Endodermal cell (in vitro differentiated cells): ENCODE measurements at regions not wholly inside any gene's neighbourhood (a gene's known extent, or its start where the extent isn't known, plus 50 kb on each side); places are given as distances from the start of the nearest gene placed in this dataset.

Source experiments
- DNase-seq: peaks from one replicate; pipeline ENCODE4 v3.0.0-alpha.2; 2017
- H3K27ac ChIP-seq: 2 replicates; pipeline ENCODE4 v1.5.1; 2013; ENCODE audit warnings: mild to moderate bottlenecking, low read depth, low read length, moderate library complexity
- H3K27me3 ChIP-seq: 2 replicates; pipeline ENCODE4 v1.6.1; 2013; ENCODE audit warnings: mild to moderate bottlenecking, low read length, moderate library complexity; ENCODE audit not compliant: insufficient read depth, control insufficient read depth, poor library complexity, severe bottlenecking
- H3K36me3 ChIP-seq: 2 replicates; pipeline ENCODE4 v1.7.0; 2013; ENCODE audit warnings: mild to moderate bottlenecking, low read length, moderate library complexity; ENCODE audit not compliant: control insufficient read depth, insufficient read depth
- H3K4me1 ChIP-seq: one replicate; pipeline ENCODE4 v1.7.0; 2013; ENCODE audit warnings: low read length; ENCODE audit not compliant: control insufficient read depth, insufficient read depth
- H3K4me3 ChIP-seq: 2 replicates; pipeline ENCODE4 v1.5.1; 2013; ENCODE audit warnings: mild to moderate bottlenecking, low read length, moderate library complexity
- H3K9ac ChIP-seq: 2 replicates; pipeline ENCODE4 v1.6.1; 2013; ENCODE audit warnings: mild to moderate bottlenecking, low read length, moderate library complexity; ENCODE audit not compliant: poor library complexity, severe bottlenecking; ENCODE audit errors: extremely low read depth
- H3K9me3 ChIP-seq: 2 replicates; pipeline ENCODE4 v1.6.1; 2013; ENCODE audit warnings: mild to moderate bottlenecking, low read length, moderate library complexity; ENCODE audit not compliant: control insufficient read depth
- H3K27ac Mint-ChIP-seq: 2 replicates; pipeline ENCODE4 v1.8.0; 2020; ENCODE audit warnings: mixed read lengths
- H3K27me3 Mint-ChIP-seq: 2 replicates; pipeline ENCODE4 v1.8.0; 2021; ENCODE audit warnings: mild to moderate bottlenecking, mixed read lengths; ENCODE audit not compliant: insufficient read depth
- H3K36me3 Mint-ChIP-seq: 2 replicates; pipeline ENCODE4 v1.8.0; 2020; ENCODE audit warnings: low read depth, mixed read lengths
- H3K4me1 Mint-ChIP-seq: 2 replicates; pipeline ENCODE4 v1.8.0; 2020; ENCODE audit warnings: mixed read lengths
- H3K4me3 Mint-ChIP-seq: 2 replicates; pipeline ENCODE4 v1.8.0; 2020; ENCODE audit warnings: mild to moderate bottlenecking, moderate library complexity, mixed read lengths
- H3K9me3 Mint-ChIP-seq: 2 replicates; pipeline ENCODE4 v1.8.0; 2020; ENCODE audit warnings: mild to moderate bottlenecking, mixed read lengths
- CTCF ChIP-seq: fragments of 200-600 bp; sonication (generic); conservative IDR thresholded peaks from 2 replicates; pipeline ENCODE4 v1.5.0; 2021; ENCODE audit warnings: antibody characterized with exemption, mild to moderate bottlenecking
- WGBS, 2 experiments: methylation state at CpG; one replicate each; pipeline versions ENCODE4 v1.1.5 to v1.1.7; 2013; ENCODE audit warnings: missing lambda C conversion rate in 2 of 2, mixed read lengths in 1 of 2; ENCODE audit not compliant: insufficient coverage in 1 of 2, insufficient read length in 1 of 2; 5-methylcytosine and 5-hydroxymethylcytosine counted together

- WGBS, 2 experiments: 87 to 90% methylated on average over 4 to 8 of the region's 8 CpGs
- Histone ChIP-seq H3K4me3 (no peak overlapping the region), H3K4me1 (peaks cover 2% of the 10 kb centered on the region), H3K9ac (no peak overlapping the region), H3K36me3 (no peaks in the 10 kb centered on the region), H3K9me3 (no peaks in the 10 kb centered on the region), H3K27me3 (no peaks in the 10 kb centered on the region), H3K27ac (no peak overlapping the region)
- H3K4me1 Mint-ChIP-seq: peaks cover 17% of the 10 kb centered on the region
- no peaks in the 10 kb centered on the region for H3K9me3 Mint-ChIP-seq
- no peaks in the 10 kb centered on the region for H3K27me3 Mint-ChIP-seq
- no peaks in the 10 kb centered on the region for H3K36me3 Mint-ChIP-seq
- no peak overlapping the region for H3K4me3 Mint-ChIP-seq
- H3K27ac Mint-ChIP-seq: no peak overlapping the region
- no peak for TF ChIP-seq CTCF
- no peak for DNase-seq
Observed at GRCh38 chr13:24076636-24077035, 83.9 kb upstream of the SPATA13 start.

- peaks cover 30% of the 10 kb centered on the region for H3K4me1 Mint-ChIP-seq
- no peak overlapping the region for H3K27ac ChIP-seq
- H3K27me3 ChIP-seq: no peaks in the 10 kb centered on the region
- no peaks in the 10 kb centered on the region for H3K36me3 ChIP-seq
- 88 to 100% methylated on average over 1 to 5 of the region's 5 CpGs for WGBS, 2 experiments
- H3K9me3 Mint-ChIP-seq: no peaks in the 10 kb centered on the region
- H3K4me3 Mint-ChIP-seq: no peak overlapping the region
- no peaks in the 10 kb centered on the region for H3K27me3 Mint-ChIP-seq
- H3K9me3 ChIP-seq: no peaks in the 10 kb centered on the region
- H3K4me3 ChIP-seq: no peak overlapping the region
- H3K36me3 Mint-ChIP-seq: no peaks in the 10 kb centered on the region
- peaks cover 2% of the 10 kb centered on the region for H3K4me1 ChIP-seq
- DNase-seq: peak; percentile 66
- no peak for TF ChIP-seq CTCF
- no peak overlapping the region for H3K27ac Mint-ChIP-seq
- H3K9ac ChIP-seq: no peak overlapping the region
Observed at GRCh38 chr13:24080134-24080533, 80.4 kb upstream of the SPATA13 start.

GRCh38 chr13:24081387-24081786, 79.1 kb upstream of the SPATA13 start:
- Mint-ChIP-seq H3K4me3 (no peak overlapping the region), H3K9me3 (no peaks in the 10 kb centered on the region), H3K4me1 (peaks cover 28% of the 10 kb centered on the region), H3K27ac (no peak overlapping the region), H3K36me3 (no peaks in the 10 kb centered on the region), H3K27me3 (no peaks in the 10 kb centered on the region)
- Histone ChIP-seq H3K27me3 (no peaks in the 10 kb centered on the region), H3K4me1 (no peaks in the 10 kb centered on the region), H3K9ac (no peak overlapping the region), H3K27ac (no peak overlapping the region), H3K9me3 (no peaks in the 10 kb centered on the region), H3K36me3 (no peaks in the 10 kb centered on the region), H3K4me3 (no peak overlapping the region)
- WGBS, 2 experiments: 83 to 96% methylated on average over 2 of the region's 2 CpGs
- DNase-seq: no peak
- no peak for TF ChIP-seq CTCF
